K562 (cell line): ENCODE measurements at regions not wholly inside any gene's neighbourhood (a gene's known extent, or its start where the extent isn't known, plus 50 kb on each side); places are given as distances from the start of the nearest gene placed in this dataset.

Source experiments
- RAD21 ChIP-seq, 2 experiments: fragments of 250-450 bp in 1 of 2; fragments of 450-650 bp in 1 of 2; sonication (Bioruptor Pico) in 1 of 2; formaldehyde crosslinking in 1 of 2; IDR thresholded peaks in 1 of 2; conservative IDR thresholded peaks in 1 of 2; 2 replicates each; pipeline versions ENCODE4 v1.4.0 to v1.8.0; 2020 to 2022; ENCODE audit warnings: mild to moderate bottlenecking in 2 of 2, moderate library complexity in 1 of 2
- SMARCE1 ChIP-seq: fragments of 450-650 bp; IDR thresholded peaks from 2 replicates; pipeline ENCODE4 v1.7.1; 2016; ENCODE audit warnings: mild to moderate bottlenecking

- TF ChIP-seq SMARCE1 (no peak), RAD21 (CRISPR knock-in tag; conservative IDR thresholded peaks at IDR 0.05 in 1 of 2, IDR thresholded peaks at IDR 0.05 in 1 of 2) (no peak)
Measured at GRCh38 chr18:45133276-45133675, 452.6 kb downstream of the SETBP1 start.
